Hepatocyte (in vitro differentiated cells): ENCODE measurements at regions not wholly inside any gene's neighbourhood (a gene's known extent, or its start where the extent isn't known, plus 50 kb on each side); places are given as distances from the start of the nearest gene placed in this dataset.
"Not testable (repeated sequence)": the region's sequence is repeated elsewhere in the genome, so short reads cannot be mapped to it uniquely, and the experiment has no call there.

ENCODE experiments used
- EZH2 ChIP-seq: fragments of 200-600 bp; sonication (generic); IDR thresholded peaks from 2 replicates; pipeline ENCODE4 v1.6.1; 2016; ENCODE audit warnings: antibody characterized with exemption, mild to moderate bottlenecking, borderline replicate concordance
- EZH2phosphoT487 ChIP-seq: fragments of 200-600 bp; sonication (generic); IDR thresholded peaks from one replicate; pipeline ENCODE4 v1.6.1; 2018; ENCODE audit warnings: antibody characterized with exemption, mild to moderate bottlenecking, low read depth, moderate library complexity; ENCODE audit not compliant: unreplicated experiment, severe bottlenecking
- TF ChIP-seq, protein P1 (sequence below): fragments of 200-600 bp; sonication (generic); IDR thresholded peaks from 2 replicates; pipeline ENCODE4 v1.5.1; 2016; ENCODE audit warnings: antibody characterized with exemption, mild to moderate bottlenecking; ENCODE audit not compliant: poor library complexity

GRCh38 chr15:22639983-22640382, 146.5 kb upstream of the NIPA1 start:
- TF ChIP-seq, protein P1, sequence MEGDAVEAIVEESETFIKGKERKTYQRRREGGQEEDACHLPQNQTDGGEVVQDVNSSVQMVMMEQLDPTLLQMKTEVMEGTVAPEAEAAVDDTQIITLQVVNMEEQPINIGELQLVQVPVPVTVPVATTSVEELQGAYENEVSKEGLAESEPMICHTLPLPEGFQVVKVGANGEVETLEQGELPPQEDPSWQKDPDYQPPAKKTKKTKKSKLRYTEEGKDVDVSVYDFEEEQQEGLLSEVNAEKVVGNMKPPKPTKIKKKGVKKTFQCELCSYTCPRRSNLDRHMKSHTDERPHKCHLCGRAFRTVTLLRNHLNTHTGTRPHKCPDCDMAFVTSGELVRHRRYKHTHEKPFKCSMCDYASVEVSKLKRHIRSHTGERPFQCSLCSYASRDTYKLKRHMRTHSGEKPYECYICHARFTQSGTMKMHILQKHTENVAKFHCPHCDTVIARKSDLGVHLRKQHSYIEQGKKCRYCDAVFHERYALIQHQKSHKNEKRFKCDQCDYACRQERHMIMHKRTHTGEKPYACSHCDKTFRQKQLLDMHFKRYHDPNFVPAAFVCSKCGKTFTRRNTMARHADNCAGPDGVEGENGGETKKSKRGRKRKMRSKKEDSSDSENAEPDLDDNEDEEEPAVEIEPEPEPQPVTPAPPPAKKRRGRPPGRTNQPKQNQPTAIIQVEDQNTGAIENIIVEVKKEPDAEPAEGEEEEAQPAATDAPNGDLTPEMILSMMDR = not testable (repeated sequence)
- not testable (repeated sequence) for TF ChIP-seq EZH2, EZH2phosphoT487
